HEK293T (cell line): ENCODE measurements at regions not wholly inside any gene's neighbourhood (a gene's known extent, or its start where the extent isn't known, plus 50 kb on each side); places are given as distances from the start of the nearest gene placed in this dataset.
"Not testable (repeated sequence)": the region's sequence is repeated elsewhere in the genome, so short reads cannot be mapped to it uniquely, and the experiment has no call there.

Experiments used
- CTCF ChIA-PET: fragments of 350-600 bp; formaldehyde crosslinking; extraction: SDS; loops from one replicate; lab custom pipeline; 2021; ENCODE audit warnings: antibody characterized with exemption, inconsistent platforms; lab: Yijun Ruan, JAX
- POLR2A ChIA-PET: fragments of 350-600 bp; formaldehyde crosslinking; extraction: SDS; loops from one replicate; lab custom pipeline; 2020; ENCODE audit warnings: antibody characterized with exemption, inconsistent platforms; lab: Yijun Ruan, JAX
- DNase-seq: peaks from one replicate; pipeline ENCODE4 v3.0.0; 2012; ENCODE audit warnings: mixed read lengths; ENCODE audit errors: extremely low spot score
- ARNT ChIP-seq: fragments of 450-650 bp; IDR thresholded peaks from 2 replicates; pipeline ENCODE4 v1.6.1; 2017; ENCODE audit warnings: mild to moderate bottlenecking
- BHLHE40 ChIP-seq: fragments of 450-650 bp; IDR thresholded peaks from 2 replicates; pipeline ENCODE4 v1.6.1; 2016; ENCODE audit warnings: mild to moderate bottlenecking, moderate library complexity, borderline replicate concordance
- CTBP1 ChIP-seq: fragments of 450-650 bp; IDR thresholded peaks from 2 replicates; pipeline ENCODE4 v1.6.1; 2016; ENCODE audit warnings: borderline replicate concordance
- ELF4 ChIP-seq: fragments of 450-650 bp; IDR thresholded peaks from 2 replicates; pipeline ENCODE4 v1.6.1; 2017; ENCODE audit warnings: antibody characterized with exemption
- FOXA1 ChIP-seq: fragments of 450-650 bp; IDR thresholded peaks from 2 replicates; pipeline ENCODE4 v1.6.1; 2016; ENCODE audit warnings: mild to moderate bottlenecking
- FOXK2 ChIP-seq: fragments of 450-650 bp; IDR thresholded peaks from 2 replicates; pipeline ENCODE4 v1.6.1; 2016; ENCODE audit warnings: mild to moderate bottlenecking
- FOXM1 ChIP-seq: fragments of 450-650 bp; IDR thresholded peaks from 2 replicates; pipeline ENCODE4 v1.6.1; 2017; ENCODE audit warnings: mild to moderate bottlenecking, borderline replicate concordance
- HDGF ChIP-seq: fragments of 450-650 bp; IDR thresholded peaks from 2 replicates; pipeline ENCODE4 v1.6.1; 2017; ENCODE audit warnings: antibody characterized with exemption, borderline replicate concordance
- L3MBTL2 ChIP-seq: fragments of 450-650 bp; conservative IDR thresholded peaks from 2 replicates; pipeline ENCODE4 v1.6.1; 2016; ENCODE audit warnings: mild to moderate bottlenecking
- LEF1 ChIP-seq: fragments of 450-650 bp; IDR thresholded peaks from 2 replicates; pipeline ENCODE4 v1.6.1; 2017; ENCODE audit warnings: mild to moderate bottlenecking, borderline replicate concordance
- NFRKB ChIP-seq: fragments of 450-650 bp; IDR thresholded peaks from 2 replicates; pipeline ENCODE4 v1.6.1; 2016; ENCODE audit warnings: mild to moderate bottlenecking, moderate library complexity
- SP1 ChIP-seq: fragments of 450-650 bp; IDR thresholded peaks from 2 replicates; pipeline ENCODE4 v1.6.1; 2017
- SUZ12 ChIP-seq: fragments of 450-650 bp; IDR thresholded peaks from 2 replicates; pipeline ENCODE4 v1.6.1; 2016; ENCODE audit warnings: mild to moderate bottlenecking
- TARDBP ChIP-seq: fragments of 450-650 bp; IDR thresholded peaks from 2 replicates; pipeline ENCODE4 v1.6.1; 2016
- ZNF384 ChIP-seq: fragments of 450-650 bp; IDR thresholded peaks from 2 replicates; pipeline ENCODE4 v1.6.1; 2016
- TF ChIP-seq, protein P1 (sequence below): fragments of 450-650 bp; IDR thresholded peaks from 2 replicates; pipeline ENCODE4 v1.6.1; 2016

DNA sequence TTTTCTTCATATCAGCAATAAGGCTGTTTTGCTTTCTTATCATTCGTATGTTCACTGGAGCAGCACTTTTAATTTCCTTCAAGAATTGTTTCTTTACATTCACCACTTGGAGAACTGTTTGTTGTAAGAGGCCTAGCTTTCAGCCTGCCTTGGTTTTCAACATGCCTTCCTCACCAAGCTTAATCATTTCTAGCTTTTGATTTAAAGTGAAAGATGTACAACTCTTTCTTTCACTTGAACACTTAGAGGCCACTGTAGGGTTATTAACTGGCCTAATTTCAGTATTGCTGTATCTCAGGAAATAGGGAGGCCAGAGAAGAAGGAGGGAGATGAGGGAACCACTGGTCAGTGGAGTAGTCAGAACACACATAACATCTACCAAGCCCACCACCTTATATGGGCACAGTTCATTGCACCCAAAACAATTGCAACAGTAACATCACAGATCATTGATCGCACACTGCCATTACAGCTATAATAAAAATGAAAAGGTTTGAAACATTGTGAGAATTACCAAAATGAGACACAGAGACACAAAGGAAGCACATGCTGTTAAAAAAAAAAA, 181.4 kb upstream of the TUBA3C start:
- POLR2A ChIA-PET, result no interaction called here
- TF ChIP-seq CTBP1 (no peak), FOXA1 (no peak), FOXM1 (no peak), NFRKB (no peak), LEF1 (no peak), HDGF (no peak), SP1 (no peak), L3MBTL2 (no peak), TARDBP (no peak), ARNT (no peak), ZNF384 (no peak), BHLHE40 (no peak), FOXK2 (no peak), SUZ12 (no peak)
- TF ChIP-seq, protein P1, sequence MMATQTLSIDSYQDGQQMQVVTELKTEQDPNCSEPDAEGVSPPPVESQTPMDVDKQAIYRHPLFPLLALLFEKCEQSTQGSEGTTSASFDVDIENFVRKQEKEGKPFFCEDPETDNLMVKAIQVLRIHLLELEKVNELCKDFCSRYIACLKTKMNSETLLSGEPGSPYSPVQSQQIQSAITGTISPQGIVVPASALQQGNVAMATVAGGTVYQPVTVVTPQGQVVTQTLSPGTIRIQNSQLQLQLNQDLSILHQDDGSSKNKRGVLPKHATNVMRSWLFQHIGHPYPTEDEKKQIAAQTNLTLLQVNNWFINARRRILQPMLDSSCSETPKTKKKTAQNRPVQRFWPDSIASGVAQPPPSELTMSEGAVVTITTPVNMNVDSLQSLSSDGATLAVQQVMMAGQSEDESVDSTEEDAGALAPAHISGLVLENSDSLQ, result no peak
- no peak for DNase-seq
- CTCF ChIA-PET, result no interaction called here

DNA sequence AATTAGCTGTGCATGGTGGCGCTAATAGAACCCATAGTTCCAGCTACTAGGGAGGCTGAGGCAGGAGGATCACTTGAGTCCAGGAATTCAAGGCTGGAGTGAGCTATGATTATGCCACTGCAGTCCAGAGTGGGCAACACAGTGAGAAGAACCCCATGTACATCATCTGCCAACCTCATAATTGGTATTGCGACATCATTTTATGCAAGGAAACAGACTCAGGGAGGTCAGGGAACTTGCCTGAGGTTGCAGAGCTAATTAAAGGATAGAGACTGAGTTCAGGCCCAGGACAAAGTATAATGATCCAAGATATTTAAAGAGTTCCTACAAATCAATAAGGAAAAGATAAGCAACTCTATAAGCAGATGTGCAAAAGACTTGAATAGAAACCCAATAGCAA, 178.1 kb upstream of the TUBA3C start:
- POLR2A ChIA-PET, DNase-seq, CTCF ChIA-PET: not testable (repeated sequence)

DNA sequence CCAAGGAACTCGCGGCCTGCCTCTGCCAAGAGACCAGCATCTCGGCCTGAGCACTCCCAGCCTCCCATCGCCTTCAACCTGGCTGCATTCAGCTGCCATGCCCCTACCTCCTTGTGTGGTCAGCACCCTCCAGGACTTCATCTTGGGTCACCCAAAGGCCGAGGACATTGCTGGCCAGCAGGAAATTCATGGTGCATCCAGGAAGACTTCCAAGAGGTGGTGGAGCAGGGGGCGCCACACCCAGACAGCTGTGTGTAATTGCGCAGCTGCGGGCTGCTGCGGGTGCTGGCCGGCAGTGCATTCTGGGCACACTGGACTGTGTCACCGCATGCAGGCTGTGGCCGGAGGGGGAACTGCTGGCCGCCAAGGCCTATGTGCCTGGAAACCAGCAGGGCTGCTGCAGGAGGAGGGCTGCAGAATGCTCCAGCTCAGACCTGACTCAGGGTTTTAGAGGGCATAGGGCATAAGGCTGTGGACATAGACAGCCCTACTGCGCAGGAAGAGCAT, 164.3 kb upstream of the TUBA3C start:
- ChIA-PET CTCF (no interaction called here), POLR2A (no interaction called here)
- no peak for TF ChIP-seq SP1
- no peak for TF ChIP-seq ZNF384
- no peak for TF ChIP-seq FOXM1
- TF ChIP-seq FOXA1, result no peak
- TF ChIP-seq, protein P1, result no peak
- no peak for TF ChIP-seq SUZ12
- TF ChIP-seq LEF1, result no peak
- TF ChIP-seq HDGF, result no peak
- no peak for TF ChIP-seq BHLHE40
- no peak for TF ChIP-seq FOXK2
- TF ChIP-seq ARNT, result no peak
- DNase-seq, result no peak

DNA sequence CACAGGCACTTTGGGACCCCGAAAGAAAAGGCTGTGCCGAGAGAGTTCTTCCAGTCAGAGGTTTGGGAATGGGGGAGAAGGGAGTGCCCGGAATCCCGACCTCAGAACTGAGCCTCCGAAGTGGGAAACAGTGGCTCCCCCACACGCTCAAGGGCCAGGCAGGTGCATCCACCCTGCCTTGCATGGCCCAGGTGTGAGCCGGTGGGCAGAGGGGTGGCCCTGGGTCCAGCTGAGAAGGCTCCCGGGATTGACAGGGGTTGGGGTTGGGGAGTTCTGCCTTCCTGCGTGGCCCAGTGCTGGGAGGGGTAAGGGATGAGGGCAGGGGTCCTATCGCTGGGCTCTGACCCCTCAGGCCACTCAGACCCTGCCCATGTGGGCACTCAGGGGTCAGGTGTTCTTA, 163.5 kb upstream of the TUBA3C start:
- no peak for DNase-seq
- ChIA-PET CTCF (no interaction called here), POLR2A (no interaction called here)
- TF ChIP-seq ELF4 (no peak), FOXA1 (no peak), BHLHE40 (no peak), FOXM1 (no peak), NFRKB (no peak), ZNF384 (no peak), LEF1 (no peak), ARNT (no peak)
- TF ChIP-seq, protein P1, result no peak

DNA sequence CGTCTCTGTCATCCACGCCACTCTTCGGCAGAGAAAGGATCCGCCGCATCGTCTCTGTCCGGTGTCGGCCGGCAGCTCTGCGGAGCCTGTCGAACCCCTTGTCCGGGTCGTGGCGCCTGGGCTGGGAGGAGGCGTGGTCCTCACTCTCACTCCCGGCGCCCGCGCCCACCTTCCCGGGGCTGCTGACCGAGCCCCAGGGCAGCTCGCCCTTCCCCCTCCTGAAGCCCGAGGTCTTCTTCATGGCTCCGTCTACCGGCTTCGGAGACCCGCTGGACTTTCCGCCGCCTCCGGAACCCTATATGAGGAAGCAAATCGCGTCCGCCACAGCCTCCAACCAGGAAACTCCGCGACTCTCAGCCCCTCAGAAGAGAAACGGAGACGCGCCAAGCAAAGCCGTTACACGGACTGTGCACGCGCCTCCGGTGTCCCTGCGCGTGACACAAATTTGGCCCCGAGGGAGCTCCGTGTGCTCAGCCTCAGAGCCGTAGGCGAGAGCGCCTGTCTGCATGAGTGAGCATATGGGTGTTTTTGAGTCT, 163.0 kb upstream of the TUBA3C start:
- POLR2A ChIA-PET, CTCF ChIA-PET, DNase-seq: not testable (repeated sequence)

DNA sequence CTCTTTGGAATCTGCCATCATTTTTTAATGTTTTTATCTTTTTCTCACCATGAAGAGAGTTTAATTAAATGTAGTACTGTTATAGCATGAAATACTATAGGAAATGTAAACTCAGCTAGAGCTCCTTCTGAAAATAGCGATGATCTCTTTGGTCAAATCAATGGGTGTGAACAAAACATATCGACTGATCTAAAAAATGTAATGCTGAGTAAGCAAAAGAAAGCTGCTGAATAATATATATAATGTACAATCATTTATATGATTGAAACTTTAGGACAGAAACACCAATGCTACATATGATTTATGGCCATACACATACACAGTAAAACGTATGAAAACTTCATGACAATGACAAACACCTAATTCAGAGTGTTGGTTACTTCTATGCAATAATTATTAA, 150.8 kb upstream of the TUBA3C start:
- ChIA-PET POLR2A (no interaction called here), CTCF (no interaction called here)
- DNase-seq, result no peak
- TF ChIP-seq LEF1 (no peak), FOXM1 (no peak), SUZ12 (no peak), NFRKB (no peak)

DNA sequence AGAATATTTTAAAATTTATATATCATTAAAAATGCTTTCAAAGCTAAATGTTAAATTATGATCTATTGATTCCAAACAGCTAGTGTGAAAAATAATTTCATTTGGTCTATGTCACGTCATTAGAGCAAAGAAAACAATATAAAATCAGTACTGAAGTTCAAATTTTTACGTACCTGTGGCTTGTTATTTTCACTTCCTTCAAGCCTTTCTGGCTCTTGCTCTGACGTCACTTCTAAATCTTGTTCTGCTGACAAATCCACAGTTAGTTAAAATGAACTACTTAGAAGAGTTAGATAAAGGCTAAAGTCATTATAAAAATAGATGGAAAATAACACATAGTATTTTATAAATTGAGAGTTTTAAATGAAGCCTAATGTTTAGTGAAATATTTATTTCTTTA, 147.7 kb upstream of the TUBA3C start:
- DNase-seq, result no peak
- TF ChIP-seq NFRKB (no peak), ZNF384 (no peak), LEF1 (no peak), FOXK2 (no peak), ELF4 (no peak), L3MBTL2 (no peak), SUZ12 (no peak), TARDBP (no peak), ARNT (no peak), CTBP1 (no peak), FOXM1 (no peak), SP1 (no peak), FOXA1 (no peak), HDGF (no peak), BHLHE40 (no peak)
- TF ChIP-seq, protein P1, result no peak
- POLR2A ChIA-PET, result no interaction called here
- CTCF ChIA-PET, result no interaction called here
